Endodermal cell (in vitro differentiated cells): ENCODE measurements at regions not wholly inside any gene's neighbourhood (a gene's known extent, or its start where the extent isn't known, plus 50 kb on each side); places are given as distances from the start of the nearest gene placed in this dataset.

Experiments used
- DNase-seq: peaks from one replicate; pipeline ENCODE4 v3.0.0-alpha.2; 2017
- H3K27ac ChIP-seq: 2 replicates; pipeline ENCODE4 v1.5.1; 2013; ENCODE audit warnings: mild to moderate bottlenecking, low read depth, low read length, moderate library complexity
- H3K27me3 ChIP-seq: 2 replicates; pipeline ENCODE4 v1.6.1; 2013; ENCODE audit warnings: mild to moderate bottlenecking, low read length, moderate library complexity; ENCODE audit not compliant: insufficient read depth, control insufficient read depth, poor library complexity, severe bottlenecking
- H3K36me3 ChIP-seq: 2 replicates; pipeline ENCODE4 v1.7.0; 2013; ENCODE audit warnings: mild to moderate bottlenecking, low read length, moderate library complexity; ENCODE audit not compliant: control insufficient read depth, insufficient read depth
- H3K4me1 ChIP-seq: one replicate; pipeline ENCODE4 v1.7.0; 2013; ENCODE audit warnings: low read length; ENCODE audit not compliant: control insufficient read depth, insufficient read depth
- H3K4me3 ChIP-seq: 2 replicates; pipeline ENCODE4 v1.5.1; 2013; ENCODE audit warnings: mild to moderate bottlenecking, low read length, moderate library complexity
- H3K9ac ChIP-seq: 2 replicates; pipeline ENCODE4 v1.6.1; 2013; ENCODE audit warnings: mild to moderate bottlenecking, low read length, moderate library complexity; ENCODE audit not compliant: poor library complexity, severe bottlenecking; ENCODE audit errors: extremely low read depth
- H3K9me3 ChIP-seq: 2 replicates; pipeline ENCODE4 v1.6.1; 2013; ENCODE audit warnings: mild to moderate bottlenecking, low read length, moderate library complexity; ENCODE audit not compliant: control insufficient read depth
- H3K27ac Mint-ChIP-seq: 2 replicates; pipeline ENCODE4 v1.8.0; 2020; ENCODE audit warnings: mixed read lengths
- H3K27me3 Mint-ChIP-seq: 2 replicates; pipeline ENCODE4 v1.8.0; 2021; ENCODE audit warnings: mild to moderate bottlenecking, mixed read lengths; ENCODE audit not compliant: insufficient read depth
- H3K36me3 Mint-ChIP-seq: 2 replicates; pipeline ENCODE4 v1.8.0; 2020; ENCODE audit warnings: low read depth, mixed read lengths
- H3K4me1 Mint-ChIP-seq: 2 replicates; pipeline ENCODE4 v1.8.0; 2020; ENCODE audit warnings: mixed read lengths
- H3K4me3 Mint-ChIP-seq: 2 replicates; pipeline ENCODE4 v1.8.0; 2020; ENCODE audit warnings: mild to moderate bottlenecking, moderate library complexity, mixed read lengths
- H3K9me3 Mint-ChIP-seq: 2 replicates; pipeline ENCODE4 v1.8.0; 2020; ENCODE audit warnings: mild to moderate bottlenecking, mixed read lengths
- WGBS, 2 experiments: methylation state at CpG; one replicate each; pipeline versions ENCODE4 v1.1.5 to v1.1.7; 2013; ENCODE audit warnings: missing lambda C conversion rate in 2 of 2, mixed read lengths in 1 of 2; ENCODE audit not compliant: insufficient coverage in 1 of 2, insufficient read length in 1 of 2; 5-methylcytosine and 5-hydroxymethylcytosine counted together
- TF ChIP-seq, protein P1 (sequence below): fragments of 200-600 bp; sonication (generic); conservative IDR thresholded peaks from 2 replicates; pipeline ENCODE4 v1.5.0; 2021; ENCODE audit warnings: antibody characterized with exemption, mild to moderate bottlenecking

GRCh38 chr17:12398441-12399051 is 267.1 kb upstream of the MYOCD start:
- H3K4me3 Mint-ChIP-seq = no peak overlapping the region
- H3K27me3 ChIP-seq = no peaks in the 10 kb centered on the region
- H3K9me3 Mint-ChIP-seq = no peaks in the 10 kb centered on the region
- H3K27ac ChIP-seq = no peak overlapping the region
- H3K9ac ChIP-seq = no peak overlapping the region
- no peak overlapping the region for H3K4me3 ChIP-seq
- H3K27ac Mint-ChIP-seq = no peak overlapping the region
- TF ChIP-seq, protein P1, sequence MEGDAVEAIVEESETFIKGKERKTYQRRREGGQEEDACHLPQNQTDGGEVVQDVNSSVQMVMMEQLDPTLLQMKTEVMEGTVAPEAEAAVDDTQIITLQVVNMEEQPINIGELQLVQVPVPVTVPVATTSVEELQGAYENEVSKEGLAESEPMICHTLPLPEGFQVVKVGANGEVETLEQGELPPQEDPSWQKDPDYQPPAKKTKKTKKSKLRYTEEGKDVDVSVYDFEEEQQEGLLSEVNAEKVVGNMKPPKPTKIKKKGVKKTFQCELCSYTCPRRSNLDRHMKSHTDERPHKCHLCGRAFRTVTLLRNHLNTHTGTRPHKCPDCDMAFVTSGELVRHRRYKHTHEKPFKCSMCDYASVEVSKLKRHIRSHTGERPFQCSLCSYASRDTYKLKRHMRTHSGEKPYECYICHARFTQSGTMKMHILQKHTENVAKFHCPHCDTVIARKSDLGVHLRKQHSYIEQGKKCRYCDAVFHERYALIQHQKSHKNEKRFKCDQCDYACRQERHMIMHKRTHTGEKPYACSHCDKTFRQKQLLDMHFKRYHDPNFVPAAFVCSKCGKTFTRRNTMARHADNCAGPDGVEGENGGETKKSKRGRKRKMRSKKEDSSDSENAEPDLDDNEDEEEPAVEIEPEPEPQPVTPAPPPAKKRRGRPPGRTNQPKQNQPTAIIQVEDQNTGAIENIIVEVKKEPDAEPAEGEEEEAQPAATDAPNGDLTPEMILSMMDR = no peak
- no peaks in the 10 kb centered on the region for H3K36me3 ChIP-seq
- H3K9me3 ChIP-seq = no peaks in the 10 kb centered on the region
- H3K4me1 ChIP-seq = no peaks in the 10 kb centered on the region
- peaks cover 3% of the 10 kb centered on the region for H3K27me3 Mint-ChIP-seq
- no peak for DNase-seq
- H3K36me3 Mint-ChIP-seq = no peaks in the 10 kb centered on the region
- H3K4me1 Mint-ChIP-seq = peaks cover 9% of the 10 kb centered on the region
- WGBS, 2 experiments = 82 to 100% methylated on average over 4 to 8 of the region's 8 CpGs

GRCh38 chr17:12402963-12403622 is 262.6 kb upstream of the MYOCD start:
- Mint-ChIP-seq H3K27ac (no peak overlapping the region), H3K27me3 (peaks cover 11% of the 10 kb centered on the region), H3K36me3 (no peaks in the 10 kb centered on the region), H3K4me1 (peaks cover 24% of the 10 kb centered on the region), H3K4me3 (no peak overlapping the region), H3K9me3 (no peaks in the 10 kb centered on the region)
- Histone ChIP-seq H3K4me3 (no peak overlapping the region), H3K9me3 (no peaks in the 10 kb centered on the region), H3K9ac (no peak overlapping the region), H3K4me1 (peaks cover 8% of the 10 kb centered on the region), H3K36me3 (no peaks in the 10 kb centered on the region), H3K27ac (no peak overlapping the region), H3K27me3 (no peaks in the 10 kb centered on the region)
- no peak for DNase-seq
- 97 to 100% methylated on average over 2 to 5 of the region's 5 CpGs for whole genome bisulfite sequencing, 2 experiments
- TF ChIP-seq, protein P1 = no peak

- H3K4me1 ChIP-seq = peaks cover 8% of the 10 kb centered on the region
- H3K9me3 Mint-ChIP-seq = no peaks in the 10 kb centered on the region
Measured at GRCh38 chr17:12403881-12404398, 261.8 kb upstream of the MYOCD start.

More at GRCh38 chr17:12403881-12404398, 261.8 kb upstream of the MYOCD start:
- Mint-ChIP-seq H3K36me3 (no peaks in the 10 kb centered on the region), H3K27ac (no peak overlapping the region), H3K4me3 (no peak overlapping the region), H3K27me3 (peaks cover 11% of the 10 kb centered on the region), H3K4me1 (peaks cover 27% of the 10 kb centered on the region)
- TF ChIP-seq, protein P1 = no peak
- Histone ChIP-seq H3K9ac (no peak overlapping the region), H3K27ac (no peak overlapping the region), H3K9me3 (no peaks in the 10 kb centered on the region), H3K36me3 (no peaks in the 10 kb centered on the region), H3K27me3 (no peaks in the 10 kb centered on the region), H3K4me3 (no peak overlapping the region)
- 80 to 100% methylated on average over 2 to 5 of the region's 5 CpGs for WGBS, 2 experiments
- DNase-seq = no peak
